Endothelial cell of umbilical vein (primary cell): ENCODE measurements at regions not wholly inside any gene's neighbourhood (a gene's known extent, or its start where the extent isn't known, plus 50 kb on each side); places are given as distances from the start of the nearest gene placed in this dataset.

ENCODE experiments used
- BruUV-seq: library from RNA; stranded (reverse); fragments of 400-500 nt; replicated peaks from 2 replicates; lab custom pipeline; 2021; lab: Mats Ljungman, UMichigan
- CTCF ChIA-PET: fragments of 300-600, 350-600 bp; sonication (Branson Sonifier 250); formaldehyde crosslinking; loops from one replicate; lab custom pipeline; 2021; ENCODE audit warnings: antibody characterized with exemption, inconsistent platforms; lab: Charles Lee
- POLR2A ChIA-PET: fragments of 300-600, 350-600 bp; sonication (Branson Sonifier 250); formaldehyde crosslinking; loops from one replicate; lab custom pipeline; 2021; ENCODE audit warnings: antibody characterized with exemption, inconsistent platforms; lab: Charles Lee
- DNase-seq: peaks from one replicate; pipeline ENCODE4 v3.0.0-alpha.2; 2011; ENCODE audit warnings: low read depth, low spot score
- FAIRE-seq: peaks from 2 replicates; lab custom pipeline; 2011; peaks lifted over from hg19 to GRCh38; lab: Jason Lieb, UNC
- H2AFZ ChIP-seq: 2 replicates; pipeline ENCODE4 v1.6.0; 2012; ENCODE audit warnings: low read depth, low read length, control low read depth, inconsistent platforms
- H3K27ac ChIP-seq: 2 replicates; pipeline ENCODE4 v1.5.1; 2011; ENCODE audit warnings: low read depth, mild to moderate bottlenecking, control low read depth, low read length, moderate library complexity; ENCODE audit not compliant: insufficient read depth
- H3K27me3 ChIP-seq, 2 experiments: 2 replicates each; pipeline versions ENCODE4 v1.6.0 to v1.6.1; 2011; ENCODE audit warnings: low read length in 2 of 2, mixed read lengths in 1 of 2; ENCODE audit not compliant: control insufficient read depth in 2 of 2, insufficient read depth in 2 of 2
- H3K36me3 ChIP-seq, 2 experiments: 2 replicates in 1 of 2; 3 replicates in 1 of 2; pipeline ENCODE4 v1.5.1; 2011; ENCODE audit warnings: low read length in 2 of 2, mild to moderate bottlenecking in 1 of 2, moderate library complexity in 1 of 2; ENCODE audit not compliant: control insufficient read depth in 2 of 2, insufficient read depth in 2 of 2; ENCODE audit errors: extremely low read depth in 1 of 2
- H3K4me1 ChIP-seq: 3 replicates; pipeline ENCODE4 v1.5.1; 2011; ENCODE audit warnings: mild to moderate bottlenecking, low read length; ENCODE audit not compliant: control insufficient read depth, insufficient read depth; ENCODE audit errors: extremely low read depth
- H3K4me2 ChIP-seq: 2 replicates; pipeline ENCODE4 v1.6.1; 2011; ENCODE audit warnings: low read length, control low read depth, mixed read lengths; ENCODE audit not compliant: insufficient read depth
- H3K4me3 ChIP-seq, 3 experiments: fragments of 200-600 bp in 1 of 3; sonication (generic), shearing (Covaris generic) in 1 of 3; replicated peaks in 1 of 3; 2 replicates each; pipeline ENCODE4 v1.5.1; 2011 to 2016; ENCODE audit warnings: control low read depth in 3 of 3, low read length in 3 of 3, mild to moderate bottlenecking in 2 of 3, inconsistent platforms in 1 of 3, low read depth in 1 of 3, moderate library complexity in 1 of 3; ENCODE audit not compliant: insufficient read depth in 1 of 3
- H3K79me2 ChIP-seq: 2 replicates; pipeline ENCODE4 v1.6.0; 2012; ENCODE audit warnings: low read length, inconsistent platforms; ENCODE audit not compliant: control insufficient read depth, insufficient read depth
- H3K9ac ChIP-seq: replicated peaks from 2 replicates; pipeline ENCODE3; 2011; ENCODE audit warnings: low read length, control low read depth; ENCODE audit not compliant: insufficient read depth; ENCODE audit errors: extremely low read depth
- H3K9me1 ChIP-seq: replicated peaks from 3 replicates; pipeline ENCODE4 v1.6.0; 2011; ENCODE audit warnings: mild to moderate bottlenecking, low read length; ENCODE audit not compliant: control insufficient read depth, insufficient read depth; ENCODE audit errors: extremely low read depth
- H3K9me3 ChIP-seq: replicated peaks from 2 replicates; pipeline ENCODE4 v1.5.1; 2012; ENCODE audit warnings: low read length, inconsistent platforms; ENCODE audit not compliant: control insufficient read depth, insufficient read depth
- H4K20me1 ChIP-seq: replicated peaks from 2 replicates; pipeline ENCODE3; 2011; ENCODE audit warnings: mild to moderate bottlenecking, low read length; ENCODE audit not compliant: control insufficient read depth, insufficient read depth; ENCODE audit errors: extremely low read depth
- EZH2 ChIP-seq: IDR thresholded peaks from 2 replicates; pipeline ENCODE4 v1.6.1; 2012; ENCODE audit warnings: borderline replicate concordance, low read depth, mild to moderate bottlenecking, moderate library complexity, low read length, inconsistent platforms; ENCODE audit not compliant: severe bottlenecking
- FOS ChIP-seq: IDR thresholded peaks from 2 replicates; pipeline ENCODE4 v1.6.1; 2011; ENCODE audit warnings: mild to moderate bottlenecking, low read length, moderate library complexity, borderline replicate concordance; ENCODE audit not compliant: insufficient read depth
- GATA2 ChIP-seq: IDR thresholded peaks from 2 replicates; pipeline ENCODE4 v1.7.0; 2011; ENCODE audit warnings: low read depth, mild to moderate bottlenecking, moderate library complexity, mixed read lengths, low read length; ENCODE audit not compliant: insufficient read length, insufficient read depth
- JUN ChIP-seq: IDR thresholded peaks from 2 replicates; pipeline ENCODE4 v1.6.1; 2011; ENCODE audit warnings: borderline replicate concordance, low read depth; ENCODE audit not compliant: insufficient read length, insufficient read depth
- MAX ChIP-seq: IDR thresholded peaks from 2 replicates; pipeline ENCODE4 v1.6.1; 2011; ENCODE audit not compliant: insufficient read depth, insufficient read length
- MYC ChIP-seq: IDR thresholded peaks from one replicate; pipeline ENCODE4 v1.6.1; 2011; ENCODE audit warnings: mild to moderate bottlenecking, low read depth, low read length
- POLR2A ChIP-seq: IDR thresholded peaks from 2 replicates; pipeline ENCODE4 v1.6.1; 2012; ENCODE audit warnings: low read depth, mild to moderate bottlenecking, control low read depth, low read length
- POLR2AphosphoS5 ChIP-seq: IDR thresholded peaks from 2 replicates; pipeline ENCODE4 v1.6.1; 2012; ENCODE audit warnings: low read depth, mild to moderate bottlenecking, control low read depth, low read length, moderate library complexity; ENCODE audit not compliant: insufficient read depth
- dilution Hi-C: fragments of 300-500 bp; cut with MboI; formaldehyde crosslinking; loops from one replicate; pipeline ENCODE4 v1.15.0; 2019; ENCODE audit warnings: low sequenced_read_pairs; ENCODE audit not compliant: extremely low pct_ligation_motif_present
- intact Hi-C: fragments of 100-400 bp; cut with micrococcal nuclease; formaldehyde crosslinking; loops from one replicate; pipeline ENCODE4 v1.10.0; 2022
- TF ChIP-seq, protein P1 (sequence below), 2 donors: IDR thresholded peaks; 1 replicate in 1 of 2; 2 replicates in 1 of 2; pipeline ENCODE4 v1.5.1; 2011; ENCODE audit warnings: low read length in 2 of 2, mild to moderate bottlenecking in 2 of 2, moderate library complexity in 2 of 2, control low read depth in 1 of 2, inconsistent platforms in 1 of 2, low read depth in 1 of 2; ENCODE audit not compliant: insufficient read depth in 1 of 2; ENCODE audit errors: extremely low read depth in 1 of 2

DNA sequence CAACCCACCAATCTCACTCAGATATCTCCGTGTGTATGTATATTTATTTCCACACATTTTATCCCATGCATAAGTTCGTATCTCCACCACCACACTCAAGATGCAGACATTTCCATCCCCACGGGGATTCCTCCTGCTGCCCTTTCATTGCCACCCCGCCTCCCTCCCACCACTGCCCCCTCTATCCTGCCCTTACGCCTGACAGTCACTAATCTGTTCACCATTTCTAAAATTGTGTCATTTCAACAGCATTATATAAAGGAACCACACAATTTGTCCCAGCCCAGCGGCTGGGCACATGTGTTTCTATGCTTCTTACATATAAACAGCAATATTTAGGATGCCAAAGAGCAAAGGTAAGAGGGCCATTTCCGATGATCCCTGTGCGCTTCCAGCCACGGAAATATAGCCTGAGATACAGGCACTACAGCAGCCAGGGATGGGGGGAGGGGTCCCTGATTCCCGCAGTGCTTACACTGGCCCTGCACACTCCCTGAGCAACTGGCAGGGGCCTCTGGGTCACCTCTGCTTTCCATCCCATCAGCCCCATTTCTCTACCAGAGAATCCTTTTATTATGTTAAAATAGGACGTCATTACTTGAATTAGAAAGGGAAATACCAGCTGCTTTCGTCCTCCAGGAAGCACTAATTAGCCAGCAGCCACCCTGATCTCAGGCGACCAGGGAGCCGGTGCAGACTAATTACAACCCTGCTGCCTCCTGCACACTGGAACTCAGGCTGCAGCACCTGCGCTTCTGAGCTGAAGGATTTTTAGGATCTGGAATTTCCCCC lies 372.0 kb upstream of the ATP10A start:
- ChIA-PET POLR2A (no interaction called here), CTCF (no interaction called here)
- Histone ChIP-seq H3K4me2 (no peak overlapping the region), H3K36me3 (no peaks in the 10 kb centered on the region), H3K9me1 (no peaks in the 10 kb centered on the region), H3K4me1 (no peaks in the 10 kb centered on the region), H3K9me3 (peaks cover 4% of the 10 kb centered on the region), H2AFZ (no peak overlapping the region), H3K4me3 (no peak overlapping the region), H3K27ac (no peak overlapping the region), H4K20me1 (no peaks in the 10 kb centered on the region), H3K9ac (no peak overlapping the region), H3K27me3 (no peaks in the 10 kb centered on the region), H3K79me2 (no peaks in the 10 kb centered on the region)
- DNase-seq = no peak
- dilution Hi-C loops = no loop called here
- BruUV-seq = no TSS peak
- TF ChIP-seq GATA2 (no peak), MAX (no peak)
- intact Hi-C loops = no loop called here
- no peak for FAIRE-seq

- no peaks in the 10 kb centered on the region for H3K9me1 ChIP-seq
- ChIA-PET POLR2A (no interaction called here), CTCF (no interaction called here)
- H3K4me3 ChIP-seq = no peak overlapping the region
- DNase-seq (no peak), FAIRE-seq (no peak)
- no peaks in the 10 kb centered on the region for H3K4me1 ChIP-seq
- TF ChIP-seq EZH2 = no peak
- no peak for TF ChIP-seq GATA2
- TF ChIP-seq, protein P1, sequence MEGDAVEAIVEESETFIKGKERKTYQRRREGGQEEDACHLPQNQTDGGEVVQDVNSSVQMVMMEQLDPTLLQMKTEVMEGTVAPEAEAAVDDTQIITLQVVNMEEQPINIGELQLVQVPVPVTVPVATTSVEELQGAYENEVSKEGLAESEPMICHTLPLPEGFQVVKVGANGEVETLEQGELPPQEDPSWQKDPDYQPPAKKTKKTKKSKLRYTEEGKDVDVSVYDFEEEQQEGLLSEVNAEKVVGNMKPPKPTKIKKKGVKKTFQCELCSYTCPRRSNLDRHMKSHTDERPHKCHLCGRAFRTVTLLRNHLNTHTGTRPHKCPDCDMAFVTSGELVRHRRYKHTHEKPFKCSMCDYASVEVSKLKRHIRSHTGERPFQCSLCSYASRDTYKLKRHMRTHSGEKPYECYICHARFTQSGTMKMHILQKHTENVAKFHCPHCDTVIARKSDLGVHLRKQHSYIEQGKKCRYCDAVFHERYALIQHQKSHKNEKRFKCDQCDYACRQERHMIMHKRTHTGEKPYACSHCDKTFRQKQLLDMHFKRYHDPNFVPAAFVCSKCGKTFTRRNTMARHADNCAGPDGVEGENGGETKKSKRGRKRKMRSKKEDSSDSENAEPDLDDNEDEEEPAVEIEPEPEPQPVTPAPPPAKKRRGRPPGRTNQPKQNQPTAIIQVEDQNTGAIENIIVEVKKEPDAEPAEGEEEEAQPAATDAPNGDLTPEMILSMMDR (IDR thresholded peaks at IDR 0.05; ENCODE audit: extremely low read depth in 1 of 2, insufficient read depth in 1 of 2, low read depth in 1 of 2, low read length in 2 of 2) = no peak
- TF ChIP-seq POLR2A = no peak
- TF ChIP-seq JUN = no peak
- TF ChIP-seq MYC = no peak
- TF ChIP-seq POLR2AphosphoS5 = no peak
- TF ChIP-seq FOS = no peak
- no peak for TF ChIP-seq MAX
- dilution Hi-C loops = no loop called here
- no peak overlapping the region for H3K4me2 ChIP-seq
- no peak overlapping the region for H2AFZ ChIP-seq
- no peak overlapping the region for H3K9ac ChIP-seq
- BruUV-seq = no TSS peak
- no peaks in the 10 kb centered on the region for H3K27me3 ChIP-seq
- H4K20me1 ChIP-seq = no peaks in the 10 kb centered on the region
- H3K9me3 ChIP-seq = peaks cover 9% of the 10 kb centered on the region
- H3K36me3 ChIP-seq = no peaks in the 10 kb centered on the region
- H3K27ac ChIP-seq = no peak overlapping the region
- intact Hi-C loops = no loop called here
- H3K79me2 ChIP-seq = no peaks in the 10 kb centered on the region
Observed at GRCh38 chr15:26232691-26233090, 369.6 kb upstream of the ATP10A start.
